HepG2 (cell line): ENCODE measurements at regions not wholly inside any gene's neighbourhood (a gene's known extent, or its start where the extent isn't known, plus 50 kb on each side); places are given as distances from the start of the nearest gene placed in this dataset.

Source experiments
- ATAC-seq: fragments of 200-7000 bp; cut with Tn5 transposase; 3 replicates; pipeline ENCODE4 v1.9.1; 2020; ENCODE audit warnings: mild to moderate bottlenecking, moderate library complexity
- BruUV-seq: library from RNA; stranded (reverse); fragments of 400-500 nt; replicated peaks from 2 replicates; lab custom pipeline; 2021; lab: Mats Ljungman, UMichigan
- CTCF ChIA-PET: fragments of 300-600 bp; formaldehyde crosslinking; extraction: SDS; loops from one replicate; lab custom pipeline; 2021; ENCODE audit warnings: low total read pairs, inconsistent platforms, low intra/inter-chr PET ratio; lab: Yijun Ruan, JAX
- POLR2A ChIA-PET: fragments of 350-600 bp; sonication (Branson Sonifier 250); formaldehyde crosslinking; loops from one replicate; lab custom pipeline; 2020; ENCODE audit warnings: antibody characterized with exemption, inconsistent platforms; lab: Yijun Ruan, JAX
- DNase-seq: peaks from one replicate; pipeline ENCODE4 v3.0.0-alpha.2; 2015; ENCODE audit warnings: low spot score
- FAIRE-seq: peaks from 3 replicates; lab custom pipeline; 2011; peaks lifted over from hg19 to GRCh38; lab: Jason Lieb, UNC
- H2AFZ ChIP-seq: one replicate; pipeline ENCODE4 v1.6.1; 2011; ENCODE audit warnings: low read length, inconsistent platforms
- H3K27ac ChIP-seq: fragments of 300-600 bp; 3 replicates; pipeline ENCODE4 v1.8.0; 2011; ENCODE audit warnings: mixed run types, mild to moderate bottlenecking, mixed read lengths, low read length, inconsistent platforms; ENCODE audit not compliant: insufficient read depth; ENCODE audit errors: extremely low read length
- H3K27me3 ChIP-seq, 2 experiments: fragments of 200-600 bp in 1 of 2; 2 replicates in 1 of 2; 3 replicates in 1 of 2; pipeline versions ENCODE4 v1.6.0 to v1.8.0; 2011; ENCODE audit warnings: low read length in 2 of 2, mild to moderate bottlenecking in 2 of 2, moderate library complexity in 2 of 2, inconsistent platforms in 1 of 2; ENCODE audit not compliant: insufficient read depth in 2 of 2, control insufficient read depth in 1 of 2
- H3K36me3 ChIP-seq, 2 experiments: fragments of 200-600 bp in 1 of 2; replicated peaks in 1 of 2; 2 replicates in 1 of 2; 3 replicates in 1 of 2; pipeline versions ENCODE4 v1.5.1 to v1.8.0; 2011; ENCODE audit warnings: low read length in 2 of 2, inconsistent platforms in 1 of 2; ENCODE audit not compliant: insufficient read depth in 2 of 2, control insufficient read depth in 1 of 2
- H3K4me1 ChIP-seq: 2 replicates; pipeline ENCODE4 v1.5.1; 2012; ENCODE audit warnings: low read length, inconsistent platforms; ENCODE audit not compliant: insufficient read depth
- H3K4me2 ChIP-seq: 2 replicates; pipeline ENCODE4 v1.6.0; 2011; ENCODE audit warnings: low read depth, low read length, inconsistent platforms
- H3K4me3 ChIP-seq, 3 experiments: fragments of 200-600 bp in 1 of 3; sonication (generic), shearing (Covaris generic) in 1 of 3; replicated peaks in 1 of 3; 2 replicates each; pipeline ENCODE4 v1.5.1; 2011 to 2016; ENCODE audit warnings: low read length in 3 of 3, inconsistent platforms in 2 of 3, low read depth in 2 of 3, mild to moderate bottlenecking in 2 of 3, control low read depth in 1 of 3, mixed read lengths in 1 of 3; ENCODE audit not compliant: insufficient read depth in 1 of 3
- H3K79me2 ChIP-seq: one replicate; pipeline ENCODE4 v1.6.1; 2011; ENCODE audit warnings: low read length, inconsistent platforms; ENCODE audit not compliant: insufficient read depth
- H3K9ac ChIP-seq: 2 replicates; pipeline ENCODE4 v1.6.0; 2011; ENCODE audit warnings: mild to moderate bottlenecking, low read depth, low read length, inconsistent platforms; ENCODE audit not compliant: insufficient read depth
- H3K9me3 ChIP-seq: 2 replicates; pipeline ENCODE4 v1.5.1; 2012; ENCODE audit warnings: mild to moderate bottlenecking, low read length
- H4K20me1 ChIP-seq: 2 replicates; pipeline ENCODE4 v1.6.0; 2011; ENCODE audit warnings: inconsistent platforms, mild to moderate bottlenecking, low read length, moderate library complexity; ENCODE audit not compliant: insufficient read depth
- CENPX ChIP-seq: sonication (generic); formaldehyde crosslinking; IDR thresholded peaks from 2 replicates; pipeline ENCODE4 v1.9.0; 2021; ENCODE audit warnings: mild to moderate bottlenecking, missing genetic modification reagents, moderate library complexity
- HDAC2 ChIP-seq: sonication (generic); formaldehyde crosslinking; IDR thresholded peaks from 2 replicates; pipeline ENCODE4 v1.4.0; 2020; ENCODE audit warnings: missing genetic modification reagents
- KAT2B ChIP-seq: fragments of 150-350 bp; IDR thresholded peaks from 2 replicates; pipeline ENCODE4 v1.6.1; 2014; ENCODE audit warnings: low read depth, low read length, borderline replicate concordance
- MAFG ChIP-seq: sonication (generic); formaldehyde crosslinking; IDR thresholded peaks from 2 replicates; pipeline ENCODE4 v1.5.1; 2020; ENCODE audit warnings: mild to moderate bottlenecking, missing genetic modification reagents
- MYC ChIP-seq: sonication (generic); formaldehyde crosslinking; IDR thresholded peaks from 2 replicates; pipeline ENCODE4 v1.9.0; 2021; ENCODE audit warnings: missing genetic modification reagents, borderline replicate concordance
- REST ChIP-seq, 2 experiments: IDR thresholded peaks; 2 replicates each; pipeline ENCODE4 v1.6.1; 2011 to 2012; ENCODE audit warnings: low read length in 2 of 2, borderline replicate concordance in 1 of 2, low read depth in 1 of 2, mild to moderate bottlenecking in 1 of 2, moderate library complexity in 1 of 2
- SNAPC4 ChIP-seq: sonication (generic); formaldehyde crosslinking; IDR thresholded peaks from 2 replicates; pipeline ENCODE4 v1.4.0; 2020; ENCODE audit warnings: mild to moderate bottlenecking, missing genetic modification reagents
- TBX3 ChIP-seq: fragments of 450-650 bp; IDR thresholded peaks from 2 replicates; pipeline ENCODE4 v1.6.1; 2017; ENCODE audit warnings: antibody characterized with exemption, mild to moderate bottlenecking, inconsistent platforms, borderline replicate concordance
- TOE1 ChIP-seq: sonication (generic); formaldehyde crosslinking; IDR thresholded peaks from 2 replicates; pipeline ENCODE4 v1.4.0; 2020; ENCODE audit warnings: mild to moderate bottlenecking, missing genetic modification reagents
- ZBTB39 ChIP-seq: sonication (generic); formaldehyde crosslinking; IDR thresholded peaks from 2 replicates; pipeline ENCODE4 v1.5.0; 2020; ENCODE audit warnings: missing genetic modification reagents
- ZNF619 ChIP-seq: sonication (generic); formaldehyde crosslinking; IDR thresholded peaks from 2 replicates; pipeline ENCODE4 v1.4.0; 2020; ENCODE audit warnings: mild to moderate bottlenecking, missing genetic modification reagents
- ZNF644 ChIP-seq: IDR thresholded peaks from 2 replicates; pipeline ENCODE4 v1.6.1; 2016; ENCODE audit warnings: low read depth
- ZSCAN22 ChIP-seq: sonication (generic); formaldehyde crosslinking; IDR thresholded peaks from 2 replicates; pipeline ENCODE4 v1.4.0; 2020; ENCODE audit warnings: mild to moderate bottlenecking, missing genetic modification reagents
- WGBS: methylation state at CpG from one replicate; pipeline ENCODE4 v1.1.6; 2017; ENCODE audit warnings: low lambda C conversion rate; 5-methylcytosine and 5-hydroxymethylcytosine counted together
- in situ Hi-C: cut with HindIII; loops from 2 replicates; pipeline ENCODE4 v1.10.0; 2017; ENCODE audit warnings: low pct_unique_long_range_greater_than_20kb; ENCODE audit not compliant: extremely low pct_ligation_motif_present
- intact Hi-C: fragments of 100-400 bp; cut with micrococcal nuclease; formaldehyde crosslinking; loops from one replicate; pipeline ENCODE4 v1.10.0; 2022; ENCODE audit not compliant: unreplicated experiment

- Histone ChIP-seq H4K20me1 (no peaks in the 10 kb centered on the region), H3K4me2 (no peak overlapping the region), H2AFZ (no peak overlapping the region), H3K4me3 (no peak overlapping the region), H3K27me3 (no peaks in the 10 kb centered on the region), H3K36me3 (no peaks in the 10 kb centered on the region), H3K9ac (no peak overlapping the region), H3K79me2 (no peaks in the 10 kb centered on the region), H3K27ac (no peak overlapping the region), H3K9me3 (no peaks in the 10 kb centered on the region), H3K4me1 (peaks cover 13% of the 10 kb centered on the region)
- FAIRE-seq (no peak), DNase-seq (no peak), ATAC-seq (no peak)
- no TSS peak for BruUV-seq
- WGBS, result 41% methylated on average over 3 of the region's 3 CpGs
- intact Hi-C loops, result no loop called here
- ChIA-PET POLR2A (no interaction called here), CTCF (no interaction called here)
- in situ Hi-C loops, result no loop called here
- TF ChIP-seq ZNF619 (CRISPR knock-in tag) (no peak), TBX3 (no peak), HDAC2 (CRISPR knock-in tag) (no peak), SNAPC4 (CRISPR knock-in tag) (no peak), CENPX (CRISPR knock-in tag) (no peak), MAFG (CRISPR knock-in tag) (no peak), MYC (CRISPR knock-in tag) (no peak), TOE1 (CRISPR knock-in tag) (no peak), ZBTB39 (CRISPR knock-in tag) (no peak), REST (IDR thresholded peaks at IDR 0.05; ENCODE audit: borderline replicate concordance in 1 of 2, low read depth in 1 of 2, low read length in 2 of 2) (no peak), ZNF644 (CRISPR knock-in tag) (no peak), ZSCAN22 (CRISPR knock-in tag) (no peak), KAT2B (no peak)
Measured at GRCh38 chr13:40456397-40456953, 210.0 kb downstream of the FOXO1 start.
